C1 segment of cervical spinal cord (tissue), 14 donors: ENCODE measurements at regions not wholly inside any gene's neighbourhood (a gene's known extent, or its start where the extent isn't known, plus 50 kb on each side); places are given as distances from the start of the nearest gene placed in this dataset.
"Not testable (repeated sequence)": the region's sequence is repeated elsewhere in the genome, so short reads cannot be mapped to it uniquely, and the experiment has no call there.

Source experiments
- DNase-seq, 14 donors: peaks; one replicate each; lab custom pipeline; 2025; lab: John Stamatoyannopoulos, UW

DNA sequence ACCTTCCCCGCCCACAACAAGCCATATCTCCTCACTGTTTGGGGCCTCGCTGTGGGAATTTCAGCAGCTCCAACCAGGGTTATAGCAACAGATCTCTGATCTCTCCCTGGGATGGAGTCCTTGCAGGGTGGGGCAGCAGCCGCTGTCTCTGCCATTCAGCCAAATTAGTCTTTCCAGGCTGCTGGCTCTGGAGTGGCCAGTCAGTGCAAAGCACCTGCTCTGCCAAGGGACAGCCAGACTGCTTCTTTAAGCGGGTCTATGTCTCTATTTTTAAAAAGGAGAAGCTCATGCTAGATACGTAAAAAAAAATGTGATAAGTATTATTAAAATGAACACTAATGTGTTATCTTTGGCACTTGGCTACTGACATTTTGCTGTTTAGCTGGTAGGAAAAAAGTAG lies 380.2 kb downstream of the CDH10 start:
- peak in 1 of 14 donors; percentile 8 for DNase-seq

DNA sequence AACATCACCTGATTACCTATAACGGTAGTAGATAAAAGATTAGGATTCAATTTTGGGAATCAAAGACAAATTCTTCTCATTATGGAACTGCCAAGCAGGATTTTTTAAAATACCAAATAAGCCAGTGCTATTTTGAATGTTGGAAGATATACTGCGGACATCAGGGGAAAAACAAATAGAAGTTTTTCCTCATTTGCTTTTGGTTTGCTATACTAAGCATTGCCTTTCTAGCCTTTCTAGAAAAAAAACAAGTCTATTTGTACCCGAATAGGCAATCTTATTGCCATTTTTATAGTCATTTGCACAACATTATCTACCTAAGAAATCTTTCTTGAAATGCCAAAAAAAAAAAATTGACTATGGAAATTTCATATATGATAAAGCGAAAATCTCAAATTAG lies 379.5 kb downstream of the CDH10 start:
- DNase-seq, result no peak

DNA sequence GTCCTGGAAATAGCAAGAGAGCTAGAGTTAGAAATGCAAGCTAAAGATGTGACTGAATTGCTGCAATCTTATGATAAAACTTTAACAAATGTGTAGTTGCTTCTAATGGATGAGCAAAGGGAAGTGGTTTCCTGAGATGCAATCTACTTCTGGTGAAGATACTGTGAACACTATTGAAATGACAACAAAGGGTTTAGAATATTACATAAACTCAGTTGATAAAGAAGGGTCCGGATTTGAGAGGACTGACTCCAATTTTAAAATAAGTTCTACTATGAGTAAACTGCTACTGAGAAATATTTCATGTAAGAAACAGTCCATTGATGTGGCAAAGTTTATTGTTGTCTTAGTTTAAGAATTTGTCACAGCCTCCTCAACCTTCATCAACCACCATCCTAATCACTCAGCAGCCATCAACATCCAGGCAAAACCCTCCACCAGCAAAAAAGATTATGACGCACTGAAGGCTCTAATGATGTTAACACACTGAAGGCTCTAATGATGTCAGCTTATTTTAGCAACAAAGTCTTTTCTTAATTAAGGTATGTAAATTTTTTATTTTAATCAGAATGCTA lies 376.2 kb downstream of the CDH10 start:
- no peak for DNase-seq

DNA sequence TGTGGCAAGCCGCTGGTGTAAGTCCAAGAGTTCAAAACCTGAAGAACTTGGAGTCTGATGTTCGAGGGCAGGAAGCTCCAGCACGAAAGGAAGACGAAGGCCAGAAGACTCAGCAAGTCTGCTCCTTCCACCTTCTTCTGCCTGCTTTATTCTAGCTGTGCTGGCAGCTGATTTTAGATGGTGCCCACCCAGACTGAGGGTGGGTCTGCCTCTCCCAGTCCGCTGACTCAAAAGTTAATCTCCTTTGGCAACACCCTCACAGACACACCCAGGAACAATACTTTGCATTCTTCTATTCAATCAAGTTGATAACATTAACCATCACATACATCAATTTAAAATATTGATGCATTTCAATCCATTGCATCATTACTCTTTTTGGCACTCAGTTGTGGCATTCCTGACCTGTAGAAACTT lies 373.1 kb downstream of the CDH10 start:
- not testable (repeated sequence) for DNase-seq

DNA sequence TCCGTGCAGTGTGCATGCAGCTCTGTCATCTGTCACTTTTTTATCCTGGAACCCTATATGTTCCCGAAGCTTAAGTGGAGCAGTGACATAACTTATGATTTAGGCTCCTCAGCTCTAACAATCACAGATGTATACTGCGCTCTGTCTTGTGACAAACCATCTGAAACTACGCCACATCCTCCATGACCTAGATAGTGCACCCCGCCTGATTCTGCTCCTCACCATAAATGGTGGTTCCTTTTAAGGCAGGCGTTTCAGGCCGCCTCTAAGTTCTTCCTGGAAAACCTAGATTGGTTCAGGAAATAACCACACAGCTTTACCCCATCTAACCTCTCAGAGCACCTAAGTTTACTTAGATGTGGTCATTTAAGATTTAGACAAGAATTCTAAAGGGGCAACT lies 372.0 kb downstream of the CDH10 start:
- no peak for DNase-seq

DNA sequence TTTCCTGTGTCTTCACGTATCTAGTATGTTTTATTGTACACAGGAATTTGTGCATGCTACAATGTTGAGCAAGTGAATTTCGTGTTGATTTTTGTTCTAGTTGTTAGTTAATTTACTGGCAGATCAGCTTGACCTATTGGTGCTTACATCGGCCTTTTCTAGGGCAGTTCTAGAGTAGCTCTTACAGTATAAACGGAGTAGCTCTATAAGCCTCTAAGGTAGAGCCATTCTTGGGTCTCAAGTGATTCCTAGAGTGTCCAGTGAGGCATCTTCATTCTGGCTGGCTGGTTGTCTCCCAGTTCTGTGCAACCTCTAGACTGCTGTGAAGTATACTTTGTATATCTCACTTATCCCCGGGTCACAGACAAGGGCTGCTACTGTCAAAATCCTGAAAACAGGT lies 364.6 kb downstream of the CDH10 start:
- DNase-seq, result no peak

DNA sequence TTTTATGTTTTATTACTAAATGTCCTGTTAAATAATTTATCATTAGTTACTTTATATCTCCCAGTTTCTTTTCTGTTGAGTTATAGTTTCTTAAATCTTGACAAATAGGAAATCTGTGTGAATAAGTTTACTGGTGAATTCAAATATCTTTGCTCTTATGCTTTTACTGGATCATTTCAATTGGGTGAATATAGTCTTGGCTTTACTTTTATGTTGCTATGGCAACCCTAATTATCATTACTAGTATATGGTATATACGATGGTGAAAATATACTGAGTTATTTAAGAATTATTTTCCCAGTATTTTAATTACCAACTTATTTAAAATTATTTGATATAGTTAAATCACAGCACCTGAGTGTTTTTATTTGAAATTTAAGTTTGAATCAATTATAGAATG lies 363.0 kb downstream of the CDH10 start:
- DNase-seq, result no peak

DNA sequence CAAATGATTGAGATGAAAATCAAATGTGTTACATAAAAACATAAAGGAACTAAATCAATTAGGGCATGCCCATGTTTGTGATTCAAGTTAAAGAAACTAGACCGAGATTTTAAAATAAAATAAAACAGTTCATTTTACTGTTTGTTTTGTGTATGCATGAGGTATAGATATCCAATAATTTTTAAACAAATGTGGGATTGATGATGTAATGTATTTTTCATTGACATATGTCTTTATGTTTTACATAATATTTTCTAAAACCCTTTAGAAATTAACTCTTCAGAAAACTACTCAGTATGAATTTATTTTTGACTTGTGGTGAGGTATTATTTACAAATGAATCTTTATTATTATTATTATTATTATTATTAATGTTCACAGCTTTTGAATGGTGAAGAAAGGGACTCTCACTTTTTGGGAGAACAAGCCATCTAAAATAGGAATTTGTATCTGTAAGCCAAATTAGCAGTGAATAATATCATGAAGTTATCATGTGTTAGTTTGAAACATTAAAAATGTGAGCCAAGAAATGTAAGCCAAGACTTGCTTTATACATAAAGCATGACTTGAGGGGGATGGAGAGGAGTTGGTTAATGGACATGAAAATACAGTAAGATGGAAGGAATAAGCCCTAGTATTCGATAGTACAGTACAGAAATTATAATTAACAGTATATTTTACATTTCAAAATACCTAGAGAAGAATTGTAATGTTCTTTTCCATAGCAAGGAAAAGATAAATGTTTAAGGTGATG lies 355.0 kb downstream of the CDH10 start:
- no peak for DNase-seq

DNA sequence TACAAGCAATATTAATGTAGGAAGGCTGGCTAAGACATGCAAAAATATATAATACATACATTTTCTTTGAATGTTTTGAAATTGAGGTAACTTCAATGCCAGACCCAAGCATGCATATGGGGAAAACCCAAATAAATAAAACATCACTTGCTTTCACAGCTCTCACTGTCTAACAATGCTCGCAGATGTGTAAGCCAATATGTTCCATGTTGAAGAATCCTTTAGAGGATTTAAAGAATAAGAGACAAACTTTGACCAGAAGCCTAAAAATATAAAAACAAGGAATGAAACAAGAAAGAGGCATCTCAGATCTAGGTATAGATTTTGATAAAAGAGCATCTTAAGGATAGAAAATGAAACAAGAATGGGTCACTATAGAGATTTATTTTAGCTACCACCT lies 354.2 kb downstream of the CDH10 start:
- no peak for DNase-seq

DNA sequence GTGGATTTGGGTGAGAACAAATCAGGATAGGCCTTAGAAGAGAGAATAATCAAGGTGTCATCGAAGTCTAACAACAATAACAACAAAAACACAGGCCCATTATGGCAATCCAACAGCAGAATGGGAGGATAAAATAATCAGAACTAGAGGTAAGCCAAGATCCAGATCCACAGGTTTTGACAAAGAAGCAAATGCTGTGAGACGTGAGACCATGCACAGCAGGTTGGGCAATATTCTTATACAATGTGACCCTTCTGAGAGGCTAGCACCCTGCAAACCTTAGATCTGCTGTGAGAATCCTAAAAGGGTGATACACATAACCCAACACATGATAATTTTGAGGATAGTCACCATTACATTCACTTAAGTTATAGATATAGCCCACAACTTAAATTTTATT lies 352.9 kb downstream of the CDH10 start:
- no peak for DNase-seq

DNA sequence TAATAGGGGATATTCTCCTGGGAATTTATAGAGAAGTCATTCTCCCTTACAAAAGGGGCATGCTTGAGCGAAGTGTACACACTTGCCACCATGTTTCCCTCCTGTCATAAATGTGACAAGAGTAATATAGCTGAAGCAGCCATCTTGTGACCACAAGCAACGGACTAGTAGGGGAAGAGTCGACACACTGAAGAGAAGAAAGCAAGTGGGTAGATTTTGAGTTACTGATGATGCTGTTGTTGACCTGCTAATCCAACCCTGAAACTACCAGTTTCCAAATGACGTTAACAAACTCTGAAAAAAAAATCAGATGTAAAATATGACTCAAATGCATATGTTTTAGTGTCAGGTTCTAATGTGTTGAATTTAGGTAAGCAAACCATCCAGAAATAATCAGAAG lies 350.4 kb downstream of the CDH10 start:
- DNase-seq, result no peak

DNA sequence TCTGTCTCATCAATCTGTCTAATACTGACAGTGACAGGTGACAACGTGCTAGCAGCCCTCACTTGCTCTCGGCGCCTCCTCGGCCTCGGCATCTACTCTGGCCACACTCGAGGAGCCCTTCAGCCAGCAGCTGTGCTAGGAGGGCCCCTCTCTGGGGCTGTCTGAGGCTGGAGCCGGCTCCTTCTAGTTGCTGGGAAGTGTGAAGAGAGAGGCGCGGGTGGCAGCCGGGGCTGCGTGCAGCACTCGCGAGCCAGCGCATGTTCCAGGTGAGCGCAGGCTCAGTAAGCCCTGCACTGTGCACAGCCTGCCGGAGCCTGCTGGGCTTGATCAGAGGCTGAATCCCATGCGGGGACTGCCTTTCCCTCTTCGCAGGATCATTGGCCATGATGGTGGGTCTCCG lies 330.7 kb downstream of the CDH10 start:
- DNase-seq, result no peak

DNA sequence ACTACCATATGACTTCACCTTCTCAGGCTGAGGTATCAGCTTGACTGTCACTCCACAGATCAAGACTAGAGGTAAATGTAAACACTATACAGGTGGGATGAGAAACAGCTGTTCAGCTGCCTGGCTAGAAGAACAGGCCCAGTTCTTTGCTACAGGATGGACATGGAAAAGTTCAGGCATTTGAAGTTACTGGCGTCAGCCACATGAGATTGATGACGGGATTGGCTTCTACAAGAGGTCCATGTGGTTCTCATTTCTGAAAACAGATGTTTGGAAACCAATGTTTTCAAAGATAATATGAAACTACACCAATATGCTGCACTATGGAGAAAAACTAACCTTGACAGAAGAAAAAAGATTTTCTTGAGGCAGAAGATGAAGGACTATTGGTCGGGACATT lies 324.1 kb downstream of the CDH10 start:
- DNase-seq, result no peak

DNA sequence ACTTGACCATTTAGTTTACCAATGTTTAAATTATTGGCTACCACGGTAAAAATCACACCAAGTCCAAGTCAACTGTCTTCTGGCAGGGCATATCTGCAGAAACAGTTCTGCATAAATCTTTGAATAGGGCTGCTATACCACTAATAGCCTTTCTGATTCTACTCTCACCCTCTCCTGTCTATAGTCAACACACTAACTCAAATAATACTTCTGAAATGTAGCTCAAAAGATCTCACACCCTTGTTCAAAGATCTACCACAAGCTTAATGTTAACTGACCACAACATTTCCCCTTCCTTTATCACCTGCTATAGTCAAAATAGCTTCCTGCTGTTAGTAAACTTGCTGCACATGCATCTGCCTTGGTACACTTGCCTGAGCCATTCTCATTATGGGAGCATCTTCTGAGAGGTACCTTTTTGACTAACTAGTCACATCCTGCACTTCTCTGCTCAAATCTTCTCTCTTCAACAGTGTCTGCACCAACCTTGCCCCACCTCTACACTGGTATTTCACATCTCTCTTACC lies 319.4 kb downstream of the CDH10 start:
- no peak for DNase-seq

DNA sequence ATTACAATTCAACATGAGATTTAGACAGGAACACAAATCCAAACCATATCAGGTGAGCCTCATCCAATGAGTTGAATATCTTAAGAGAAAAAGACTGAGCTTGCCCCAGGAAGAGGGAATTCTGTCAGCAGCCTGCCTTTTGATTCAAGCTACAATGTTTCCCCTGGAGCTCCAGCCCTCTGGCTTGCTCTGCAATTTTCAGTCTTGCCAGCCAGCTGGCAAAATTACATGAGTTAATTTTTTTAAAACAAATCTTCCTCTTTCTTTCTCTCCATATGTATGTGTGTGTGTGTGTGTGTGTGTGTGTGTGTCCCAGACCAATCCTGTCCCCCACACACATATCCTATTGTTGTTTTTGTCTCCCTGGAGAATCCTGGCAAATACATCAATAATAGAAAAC lies 313.2 kb downstream of the CDH10 start:
- no peak for DNase-seq

DNA sequence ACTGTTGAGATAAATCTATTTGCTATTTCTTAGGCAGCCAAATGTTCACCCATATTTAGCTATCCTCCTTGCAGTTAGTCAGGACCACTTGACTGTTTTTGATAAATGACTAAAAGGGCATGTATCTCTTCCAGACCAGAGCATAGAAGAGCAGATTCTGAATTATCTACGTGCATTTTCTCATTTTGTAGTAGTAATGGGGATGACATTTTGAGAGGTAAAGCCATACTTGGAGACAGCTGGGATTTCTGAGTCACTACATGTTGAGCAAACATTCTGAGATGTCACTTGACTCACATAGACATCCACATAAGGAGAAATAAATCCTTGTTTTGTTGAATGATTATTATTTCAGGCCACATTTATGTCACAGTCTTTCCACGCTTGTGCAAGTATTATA lies 297.6 kb downstream of the CDH10 start:
- peak in 1 of 14 donors; percentile 3 for DNase-seq

DNA sequence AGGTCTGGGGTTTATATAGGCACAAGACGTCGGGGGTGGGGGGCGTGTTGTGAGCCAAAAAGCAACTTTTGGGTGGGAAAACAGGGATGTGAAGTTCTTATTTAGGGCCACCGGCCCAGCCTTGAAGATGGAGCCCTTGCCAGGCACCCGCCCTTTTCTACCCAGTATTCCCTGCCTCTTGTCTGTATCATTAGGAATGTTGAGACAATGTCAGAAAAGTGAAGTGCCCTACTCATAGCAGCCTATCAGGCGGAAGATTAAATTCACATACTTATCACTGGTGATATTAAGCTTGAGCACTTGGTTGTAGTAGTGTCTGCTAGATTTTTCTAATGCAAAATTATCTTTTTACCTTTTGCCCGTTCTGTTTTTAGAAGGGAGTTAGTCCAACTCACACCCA lies 293.5 kb downstream of the CDH10 start:
- no peak for DNase-seq

DNA sequence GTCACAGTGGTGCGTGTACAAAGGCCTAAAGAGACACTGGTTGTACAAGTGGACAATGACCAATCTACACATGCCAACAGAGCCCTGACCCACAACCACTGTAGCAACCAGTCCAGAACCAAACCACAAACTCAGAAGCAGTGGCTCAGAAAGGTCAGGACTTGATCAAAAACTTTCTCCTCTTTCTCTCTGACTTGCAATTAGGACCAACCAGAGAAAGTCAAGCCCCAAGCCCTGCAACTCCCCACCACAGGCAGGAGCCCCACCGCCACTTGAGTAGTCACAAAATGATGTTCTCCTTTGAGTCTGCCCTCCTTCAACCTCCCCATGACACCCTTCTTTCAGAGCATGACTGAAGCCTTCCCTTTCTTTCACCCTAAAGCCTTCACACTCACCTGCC lies 291.8 kb downstream of the CDH10 start:
- DNase-seq, result no peak

DNA sequence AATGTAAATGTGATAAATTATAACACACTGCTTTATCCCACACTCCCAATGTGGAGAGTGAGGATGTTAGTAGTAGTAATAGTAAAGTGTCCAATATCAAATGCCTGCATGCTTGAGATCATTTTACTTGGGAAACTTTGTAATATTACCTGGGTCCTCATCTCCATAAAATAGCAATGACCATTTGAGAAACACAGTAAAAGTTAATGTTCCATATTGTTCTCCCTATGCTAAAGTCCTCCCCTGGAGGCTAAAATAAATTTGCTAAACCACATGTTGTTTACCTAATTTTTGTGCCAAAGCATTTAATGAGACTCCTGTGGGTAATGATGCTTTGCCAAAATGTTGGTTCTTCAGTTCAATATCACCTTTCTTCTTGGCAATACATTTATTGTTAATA lies 291.2 kb downstream of the CDH10 start:
- DNase-seq, result no peak

DNA sequence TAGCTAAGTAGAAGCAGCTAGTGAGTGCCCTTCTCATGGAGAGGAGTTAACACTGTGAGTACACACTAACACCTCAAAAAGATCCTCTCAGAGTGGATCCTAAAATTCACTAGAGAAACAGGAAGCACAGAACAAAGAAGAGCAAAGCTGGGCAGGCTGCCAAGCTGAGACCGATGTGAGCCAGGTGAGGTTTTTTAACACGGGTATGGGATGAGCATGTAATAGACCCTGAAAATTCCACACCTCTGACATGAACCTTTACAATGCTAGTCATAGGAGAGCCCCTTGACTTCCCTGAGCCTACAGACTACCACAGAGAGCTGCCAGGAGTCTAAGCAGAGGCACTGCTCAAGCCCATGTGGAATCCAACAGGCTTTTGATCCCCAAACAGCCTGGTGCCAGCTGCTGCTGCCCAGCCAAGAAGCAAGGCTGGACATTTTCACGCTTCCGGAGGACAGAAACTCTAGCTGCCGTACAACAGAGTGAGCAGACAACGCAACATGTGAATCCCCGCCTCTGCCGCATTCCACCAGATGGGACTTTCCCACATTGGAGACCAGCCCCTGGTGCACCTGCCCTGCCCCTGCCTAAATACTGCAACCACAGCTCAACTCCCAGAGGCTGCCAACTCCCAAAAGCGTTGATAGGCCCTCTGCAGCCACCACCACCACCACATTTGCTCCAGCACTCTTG lies 280.8 kb downstream of the CDH10 start:
- DNase-seq, result peak in 1 of 14 donors; percentile 17

DNA sequence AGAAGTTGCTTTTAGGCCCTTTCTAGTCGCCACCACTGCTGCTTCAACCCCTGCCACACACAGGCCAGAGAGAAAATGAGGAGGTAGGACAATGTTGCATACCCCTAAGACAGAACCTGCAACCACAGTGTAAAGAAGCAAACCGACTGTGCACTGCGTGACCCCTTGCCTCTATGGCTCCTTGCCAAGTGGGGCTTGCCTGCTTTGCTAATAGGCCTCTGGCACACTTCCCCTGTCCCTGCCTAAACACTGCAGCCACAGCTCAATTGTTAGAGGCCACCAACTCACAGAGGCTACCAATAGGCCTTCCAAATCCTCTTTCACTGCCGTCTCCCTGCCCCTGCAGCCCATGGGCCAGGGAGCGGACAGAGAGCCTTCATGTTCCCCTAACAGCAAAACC lies 280.1 kb downstream of the CDH10 start:
- no peak for DNase-seq

DNA sequence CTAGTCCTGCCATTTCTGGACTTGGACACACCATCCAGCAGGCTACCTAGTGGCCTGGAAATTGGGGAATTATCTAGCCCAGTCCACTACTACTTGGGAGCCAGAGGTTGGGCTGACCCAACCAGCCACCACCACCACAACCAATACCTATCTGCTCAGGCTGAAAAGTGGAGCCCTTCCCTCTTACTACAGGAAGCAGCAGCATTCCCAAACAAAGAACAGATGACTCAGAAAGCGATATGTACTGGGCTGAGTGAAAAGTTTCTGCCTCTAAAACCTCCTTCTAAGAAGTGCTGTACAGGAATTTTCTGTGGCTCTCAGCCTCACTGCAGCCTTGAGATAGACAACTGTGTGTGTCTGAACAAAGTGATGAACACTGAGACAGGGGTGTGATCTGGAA lies 279.4 kb downstream of the CDH10 start:
- DNase-seq, result no peak

DNA sequence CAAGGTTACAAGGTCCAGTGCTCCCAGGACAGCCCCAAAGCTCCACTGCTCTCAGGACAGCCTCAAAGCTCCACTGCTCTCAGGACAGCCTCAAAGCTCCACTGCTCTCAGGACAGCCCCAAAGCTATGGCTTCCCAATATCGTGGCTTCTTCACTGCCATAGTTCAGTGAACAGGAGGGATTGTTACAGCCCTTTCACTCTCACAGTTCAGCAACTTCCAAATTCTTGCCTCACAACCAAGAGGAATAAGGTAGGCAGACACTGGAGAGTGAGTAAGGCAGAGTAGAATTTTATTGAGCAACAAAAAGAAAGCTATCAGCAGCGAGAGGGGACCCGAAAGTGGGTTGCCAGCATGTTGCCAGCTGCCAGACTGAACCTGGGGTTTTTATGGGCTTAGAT lies 277.6 kb downstream of the CDH10 start:
- no peak for DNase-seq
